ENCODE measurements at regions not wholly inside any gene's neighbourhood (a gene's known extent, or its start where the extent isn't known, plus 50 kb on each side); places are given as distances from the start of the nearest gene placed in this dataset.
A peak's percentile ranks its signal among the peaks of the same experiment; 100 is the strongest.

DNA sequence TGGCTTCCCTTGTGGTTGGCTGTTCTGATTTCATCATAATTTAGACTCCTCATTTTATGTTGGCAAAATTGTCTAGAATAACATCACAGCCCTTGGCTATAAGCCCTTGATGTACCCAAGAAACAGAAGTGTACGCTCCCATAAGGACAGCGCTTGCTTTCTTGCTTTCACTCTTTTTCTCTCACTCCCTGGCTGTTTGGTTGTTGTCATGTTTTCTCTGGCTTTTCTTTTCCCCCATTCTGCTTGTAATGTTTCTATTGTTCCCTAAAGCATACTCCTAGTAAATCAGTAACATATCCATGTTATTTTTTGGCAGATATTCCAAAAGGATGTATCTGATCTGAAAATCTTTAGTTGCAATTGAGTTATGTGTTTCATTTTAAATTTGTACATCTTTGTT lies 530.5 kb downstream of the NOVA1 start:
- Histone ChIP-seq H3K9ac (ENCODE audit: insufficient read length, low read depth) (no peak overlapping the region), H3K36me3 (ENCODE audit: insufficient read depth, insufficient read length, low read length) (no peaks in the 10 kb centered on the region), H3K4me1 (ENCODE audit: insufficient read depth, insufficient read length) (no peaks in the 10 kb centered on the region), H3K9me3 (ENCODE audit: insufficient read depth, low read length) (no peaks in the 10 kb centered on the region), H3K27me3 (ENCODE audit: insufficient read depth, insufficient read length) (no peaks in the 10 kb centered on the region), H3K4me3 (ENCODE audit: insufficient read length, low read depth) (no peak overlapping the region)
- no peak for DNase-seq (ENCODE audit: low read depth, low spot score)
- TF ChIP-seq ZNF274 (IDR thresholded peaks at IDR 0.05; ENCODE audit: low read depth, low read length) (no peak), SUZ12 (IDR thresholded peaks at IDR 0.05; ENCODE audit: extremely low read depth, insufficient read depth, insufficient read length) (no peak), YY1 (IDR thresholded peaks at IDR 0.05; ENCODE audit: insufficient read depth, insufficient read length) (no peak)

DNA sequence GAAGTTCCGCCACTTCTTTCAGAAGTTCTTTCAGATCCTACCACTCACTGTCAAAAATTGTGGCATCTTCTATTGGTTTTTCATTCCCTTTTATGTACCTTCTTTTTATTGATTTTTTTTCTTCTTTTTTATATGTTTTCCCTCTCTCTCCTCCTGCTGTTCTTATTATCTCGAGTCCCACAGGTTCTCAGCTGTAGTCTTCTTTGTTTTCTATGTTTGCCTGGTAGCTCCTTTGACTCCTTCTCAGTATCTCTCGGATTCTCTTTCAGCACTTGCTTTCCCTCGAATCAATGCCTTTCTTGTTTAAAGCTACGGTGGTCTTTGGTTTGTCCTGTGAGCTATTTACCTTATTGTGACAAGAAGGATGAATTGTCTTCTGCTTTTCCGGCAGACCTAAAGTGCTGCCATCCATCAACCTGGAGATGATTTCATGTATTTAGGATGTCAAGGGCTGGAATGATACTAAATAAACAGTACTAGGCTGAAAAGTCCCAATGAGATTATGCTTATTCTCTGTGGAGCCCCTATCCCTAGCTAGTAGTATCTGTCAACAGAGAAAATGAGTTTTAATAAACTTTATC lies 541.7 kb downstream of the NOVA1 start:
- DNase-seq (ENCODE audit: low read depth, low spot score): no peak
- no peaks in the 10 kb centered on the region for H3K9me3 ChIP-seq (ENCODE audit: insufficient read depth, low read length)
- TF ChIP-seq SUZ12 (IDR thresholded peaks at IDR 0.05; ENCODE audit: extremely low read depth, insufficient read depth, insufficient read length) (no peak), ZNF274 (IDR thresholded peaks at IDR 0.05; ENCODE audit: low read depth, low read length) (no peak), YY1 (IDR thresholded peaks at IDR 0.05; ENCODE audit: insufficient read depth, insufficient read length) (no peak)

DNA sequence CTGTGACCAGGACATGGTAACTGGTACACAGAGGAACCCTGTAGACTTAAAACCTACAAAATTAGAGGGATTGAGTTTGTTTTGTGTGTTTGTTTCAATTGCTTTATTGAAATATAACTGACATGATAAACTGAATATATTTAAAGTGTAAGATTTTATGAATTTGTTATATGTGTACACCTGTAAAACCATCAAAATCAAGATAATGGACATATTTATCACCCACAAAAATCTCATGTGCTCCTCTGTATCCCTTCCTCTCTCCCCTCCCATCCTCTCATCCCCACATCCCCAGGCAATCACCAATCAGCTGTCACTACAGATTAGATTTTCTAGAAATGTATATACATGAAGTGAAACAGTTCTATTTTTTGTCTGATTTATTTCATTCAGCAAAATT lies 565.5 kb downstream of the NOVA1 start:
- TF ChIP-seq YY1 (IDR thresholded peaks at IDR 0.05; ENCODE audit: insufficient read depth, insufficient read length): no peak
- TF ChIP-seq SUZ12 (IDR thresholded peaks at IDR 0.05; ENCODE audit: extremely low read depth, insufficient read depth, insufficient read length): no peak
- no peak for TF ChIP-seq ZNF274 (IDR thresholded peaks at IDR 0.05; ENCODE audit: low read depth, low read length)
- Histone ChIP-seq H3K9ac (ENCODE audit: insufficient read length, low read depth) (no peak overlapping the region), H3K9me3 (ENCODE audit: insufficient read depth, low read length) (no peaks in the 10 kb centered on the region), H3K27me3 (ENCODE audit: insufficient read depth, insufficient read length) (no peaks in the 10 kb centered on the region), H3K4me1 (ENCODE audit: insufficient read depth, insufficient read length) (no peaks in the 10 kb centered on the region), H3K4me3 (ENCODE audit: insufficient read length, low read depth) (no peak overlapping the region), H3K36me3 (ENCODE audit: insufficient read depth, insufficient read length, low read length) (no peaks in the 10 kb centered on the region)
- DNase-seq (ENCODE audit: low read depth, low spot score): no peak

More for the DNA sequence above, 541.7 kb downstream of the NOVA1 start:
- Histone ChIP-seq H3K36me3 (ENCODE audit: insufficient read depth, insufficient read length, low read length) (no peaks in the 10 kb centered on the region), H3K4me3 (ENCODE audit: insufficient read length, low read depth) (no peak overlapping the region), H3K4me1 (ENCODE audit: insufficient read depth, insufficient read length) (no peaks in the 10 kb centered on the region), H3K9ac (ENCODE audit: insufficient read length, low read depth) (no peak overlapping the region), H3K27me3 (ENCODE audit: insufficient read depth, insufficient read length) (no peaks in the 10 kb centered on the region)

GRCh38 chr14:26026384-26026783 lies 571.4 kb downstream of the NOVA1 start:
- no peak overlapping the region for H3K9ac ChIP-seq (ENCODE audit: insufficient read length, low read depth)
- no peaks in the 10 kb centered on the region for H3K36me3 ChIP-seq (ENCODE audit: insufficient read depth, insufficient read length, low read length)
- DNase-seq (ENCODE audit: low read depth, low spot score): no peak
- no peaks in the 10 kb centered on the region for H3K4me1 ChIP-seq (ENCODE audit: insufficient read depth, insufficient read length)
- no peak overlapping the region for H3K4me3 ChIP-seq (ENCODE audit: insufficient read length, low read depth)
- H3K27me3 ChIP-seq (ENCODE audit: insufficient read depth, insufficient read length): no peaks in the 10 kb centered on the region
- TF ChIP-seq YY1 (IDR thresholded peaks at IDR 0.05; ENCODE audit: insufficient read depth, insufficient read length) (no peak), ZNF274 (IDR thresholded peaks at IDR 0.05; ENCODE audit: low read depth, low read length) (no peak), SUZ12 (IDR thresholded peaks at IDR 0.05; ENCODE audit: extremely low read depth, insufficient read depth, insufficient read length) (no peak)
- no peaks in the 10 kb centered on the region for H3K9me3 ChIP-seq (ENCODE audit: insufficient read depth, low read length)

DNA sequence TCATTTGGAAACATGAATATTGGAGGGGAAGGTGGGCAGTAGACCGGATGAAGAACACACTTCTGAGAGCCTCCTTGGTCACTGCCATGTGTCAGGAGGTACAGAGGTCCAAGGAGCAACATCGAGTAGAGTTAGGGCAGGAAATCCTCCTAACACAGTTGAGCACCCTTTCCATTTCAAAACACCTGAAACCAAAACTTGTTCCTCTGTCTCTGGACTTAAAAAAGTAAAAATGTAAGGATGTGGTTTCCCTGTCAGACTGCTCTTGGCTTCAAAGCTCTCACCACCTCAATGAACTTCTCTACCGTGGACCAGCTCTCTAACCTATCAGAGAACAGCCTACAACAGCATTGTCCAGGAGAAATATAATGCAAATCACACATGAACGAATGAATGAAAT lies 573.9 kb downstream of the NOVA1 start:
- Histone ChIP-seq H3K4me3 (ENCODE audit: insufficient read length, low read depth) (no peak overlapping the region), H3K9me3 (ENCODE audit: insufficient read depth, low read length) (no peaks in the 10 kb centered on the region)
- TF ChIP-seq SUZ12 (IDR thresholded peaks at IDR 0.05; ENCODE audit: extremely low read depth, insufficient read depth, insufficient read length): no peak
- TF ChIP-seq ZNF274 (IDR thresholded peaks at IDR 0.05; ENCODE audit: low read depth, low read length): no peak
- TF ChIP-seq YY1 (IDR thresholded peaks at IDR 0.05; ENCODE audit: insufficient read depth, insufficient read length): no peak

GRCh38 chr14:26021759-26022158 lies 576.1 kb downstream of the NOVA1 start:
- Histone ChIP-seq H3K36me3 (ENCODE audit: insufficient read depth, insufficient read length, low read length) (no peaks in the 10 kb centered on the region), H3K4me1 (ENCODE audit: insufficient read depth, insufficient read length) (no peaks in the 10 kb centered on the region), H3K9ac (ENCODE audit: insufficient read length, low read depth) (no peak overlapping the region), H3K4me3 (ENCODE audit: insufficient read length, low read depth) (no peak overlapping the region), H3K9me3 (ENCODE audit: insufficient read depth, low read length) (no peaks in the 10 kb centered on the region), H3K27me3 (ENCODE audit: insufficient read depth, insufficient read length) (no peaks in the 10 kb centered on the region)
- DNase-seq (ENCODE audit: low read depth, low spot score): no peak
- no peak for TF ChIP-seq ZNF274 (IDR thresholded peaks at IDR 0.05; ENCODE audit: low read depth, low read length)
- TF ChIP-seq SUZ12 (IDR thresholded peaks at IDR 0.05; ENCODE audit: extremely low read depth, insufficient read depth, insufficient read length): no peak
- no peak for TF ChIP-seq YY1 (IDR thresholded peaks at IDR 0.05; ENCODE audit: insufficient read depth, insufficient read length)

More for the DNA sequence above, 573.9 kb downstream of the NOVA1 start:
- H3K27me3 ChIP-seq (ENCODE audit: insufficient read depth, insufficient read length): no peaks in the 10 kb centered on the region
- no peak for DNase-seq (ENCODE audit: low read depth, low spot score)
- no peaks in the 10 kb centered on the region for H3K36me3 ChIP-seq (ENCODE audit: insufficient read depth, insufficient read length, low read length)
- H3K4me1 ChIP-seq (ENCODE audit: insufficient read depth, insufficient read length): no peaks in the 10 kb centered on the region
- H3K9ac ChIP-seq (ENCODE audit: insufficient read length, low read depth): no peak overlapping the region

DNA sequence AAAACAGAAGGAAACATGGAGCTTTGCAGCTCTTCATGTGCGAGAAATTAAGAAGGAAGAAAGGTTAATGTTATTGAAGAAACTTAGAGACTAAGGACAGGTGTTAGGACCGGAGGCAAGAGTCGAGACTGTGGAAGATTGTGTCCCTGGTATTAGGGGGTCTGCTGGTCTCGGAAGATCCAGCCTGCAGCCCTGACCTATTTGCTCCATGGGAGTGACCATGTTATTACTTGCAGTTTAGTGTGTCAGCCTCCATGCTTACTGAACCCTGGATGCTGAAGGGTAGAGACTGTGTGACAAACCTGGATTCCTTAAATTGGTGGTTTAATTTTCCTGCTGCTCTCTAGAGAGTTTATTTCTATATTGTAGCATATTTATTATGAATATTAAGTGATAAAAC lies 580.6 kb downstream of the NOVA1 start:
- TF ChIP-seq SUZ12 (IDR thresholded peaks at IDR 0.05; ENCODE audit: extremely low read depth, insufficient read depth, insufficient read length): no peak
- TF ChIP-seq YY1 (IDR thresholded peaks at IDR 0.05; ENCODE audit: insufficient read depth, insufficient read length): no peak
- TF ChIP-seq ZNF274 (IDR thresholded peaks at IDR 0.05; ENCODE audit: low read depth, low read length): no peak
- no peak overlapping the region for H3K9ac ChIP-seq (ENCODE audit: insufficient read length, low read depth)
- H3K4me3 ChIP-seq (ENCODE audit: insufficient read length, low read depth): no peak overlapping the region
- no peaks in the 10 kb centered on the region for H3K4me1 ChIP-seq (ENCODE audit: insufficient read depth, insufficient read length)
- no peaks in the 10 kb centered on the region for H3K36me3 ChIP-seq (ENCODE audit: insufficient read depth, insufficient read length, low read length)
- H3K27me3 ChIP-seq (ENCODE audit: insufficient read depth, insufficient read length): no peaks in the 10 kb centered on the region
- peak; percentile 1 for DNase-seq (ENCODE audit: low read depth, low spot score)
- H3K9me3 ChIP-seq (ENCODE audit: insufficient read depth, low read length): no peaks in the 10 kb centered on the region
